Liver (tissue), 3 donors: ENCODE measurements at regions not wholly inside any gene's neighbourhood (a gene's known extent, or its start where the extent isn't known, plus 50 kb on each side); places are given as distances from the start of the nearest gene placed in this dataset.

Experiments
- CTCF ChIP-seq: fragments of 150-350 bp; IDR thresholded peaks from 2 replicates; pipeline ENCODE4 v1.5.1; 2017; ENCODE audit warnings: improper control_type of control experiment, low read depth, low read length; ENCODE audit not compliant: missing input control
- GABPA ChIP-seq, 2 donors: IDR thresholded peaks in 1 of 2; conservative IDR thresholded peaks in 1 of 2; 2 replicates each; pipeline ENCODE4 v1.6.1; 2016; ENCODE audit warnings: antibody characterized with exemption in 2 of 2, mild to moderate bottlenecking in 1 of 2, moderate library complexity in 1 of 2
- MAX ChIP-seq: IDR thresholded peaks from 2 replicates; pipeline ENCODE4 v1.6.1; 2016; ENCODE audit warnings: antibody characterized with exemption
- RAD21 ChIP-seq, 2 donors: IDR thresholded peaks; 2 replicates each; pipeline ENCODE4 v1.6.1; 2016; ENCODE audit warnings: antibody characterized with exemption in 2 of 2, mild to moderate bottlenecking in 2 of 2
- TAF1 ChIP-seq: conservative IDR thresholded peaks from 2 replicates; pipeline ENCODE4 v1.6.1; 2016; ENCODE audit warnings: antibody characterized with exemption, mild to moderate bottlenecking
- YY1 ChIP-seq: IDR thresholded peaks from 2 replicates; pipeline ENCODE4 v1.6.1; 2016; ENCODE audit warnings: antibody characterized with exemption, mild to moderate bottlenecking
- donor health status: healthy.
- donor health status: healthy.

GRCh38 chr13:112136095-112136494, 69.1 kb downstream of the SOX1 start:
- TF ChIP-seq MAX (no peak), YY1 (no peak), TAF1 (no peak), RAD21 (IDR thresholded peaks at IDR 0.05) (no peak), CTCF (no peak), GABPA (IDR thresholded peaks at IDR 0.05 in 1 of 2, conservative IDR thresholded peaks at IDR 0.05 in 1 of 2) (no peak)
